ENCODE measurements at regions not wholly inside any gene's neighbourhood (a gene's known extent, or its start where the extent isn't known, plus 50 kb on each side); places are given as distances from the start of the nearest gene placed in this dataset.
A peak's percentile ranks its signal among the peaks of the same experiment; 100 is the strongest.

DNA sequence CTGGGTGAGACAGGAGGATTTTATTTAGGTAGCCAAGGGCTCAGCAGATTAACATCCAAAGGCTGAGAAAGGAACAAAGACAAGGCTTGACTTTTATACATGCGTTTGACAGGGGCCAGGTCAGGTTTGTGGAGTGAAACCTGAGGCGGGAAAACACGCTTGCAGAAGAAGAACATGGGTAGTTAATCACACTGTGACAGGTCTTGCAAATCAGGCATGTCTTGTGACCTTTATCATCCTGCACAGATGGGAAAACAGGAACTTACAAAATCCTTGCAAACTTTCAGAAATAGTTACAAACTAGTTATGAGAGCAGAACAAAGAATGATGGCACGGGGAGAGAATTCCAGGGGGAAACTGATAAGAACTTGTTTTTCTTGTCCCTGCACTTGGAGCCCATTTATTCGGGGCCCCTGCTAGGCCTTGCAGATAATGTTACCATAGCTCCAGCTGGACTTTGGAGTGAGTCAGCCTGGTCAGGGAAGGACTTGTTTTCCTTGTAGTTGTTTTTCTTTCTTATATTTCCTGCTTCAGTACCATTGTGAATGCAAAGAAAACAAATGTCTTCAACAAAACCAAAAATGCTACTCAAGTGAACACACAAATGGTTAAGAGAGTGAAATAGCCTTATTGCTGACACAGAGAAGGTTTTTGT is 965.9 kb upstream of the ROBO1 start (continued):
- TF ChIP-seq, protein P1, sequence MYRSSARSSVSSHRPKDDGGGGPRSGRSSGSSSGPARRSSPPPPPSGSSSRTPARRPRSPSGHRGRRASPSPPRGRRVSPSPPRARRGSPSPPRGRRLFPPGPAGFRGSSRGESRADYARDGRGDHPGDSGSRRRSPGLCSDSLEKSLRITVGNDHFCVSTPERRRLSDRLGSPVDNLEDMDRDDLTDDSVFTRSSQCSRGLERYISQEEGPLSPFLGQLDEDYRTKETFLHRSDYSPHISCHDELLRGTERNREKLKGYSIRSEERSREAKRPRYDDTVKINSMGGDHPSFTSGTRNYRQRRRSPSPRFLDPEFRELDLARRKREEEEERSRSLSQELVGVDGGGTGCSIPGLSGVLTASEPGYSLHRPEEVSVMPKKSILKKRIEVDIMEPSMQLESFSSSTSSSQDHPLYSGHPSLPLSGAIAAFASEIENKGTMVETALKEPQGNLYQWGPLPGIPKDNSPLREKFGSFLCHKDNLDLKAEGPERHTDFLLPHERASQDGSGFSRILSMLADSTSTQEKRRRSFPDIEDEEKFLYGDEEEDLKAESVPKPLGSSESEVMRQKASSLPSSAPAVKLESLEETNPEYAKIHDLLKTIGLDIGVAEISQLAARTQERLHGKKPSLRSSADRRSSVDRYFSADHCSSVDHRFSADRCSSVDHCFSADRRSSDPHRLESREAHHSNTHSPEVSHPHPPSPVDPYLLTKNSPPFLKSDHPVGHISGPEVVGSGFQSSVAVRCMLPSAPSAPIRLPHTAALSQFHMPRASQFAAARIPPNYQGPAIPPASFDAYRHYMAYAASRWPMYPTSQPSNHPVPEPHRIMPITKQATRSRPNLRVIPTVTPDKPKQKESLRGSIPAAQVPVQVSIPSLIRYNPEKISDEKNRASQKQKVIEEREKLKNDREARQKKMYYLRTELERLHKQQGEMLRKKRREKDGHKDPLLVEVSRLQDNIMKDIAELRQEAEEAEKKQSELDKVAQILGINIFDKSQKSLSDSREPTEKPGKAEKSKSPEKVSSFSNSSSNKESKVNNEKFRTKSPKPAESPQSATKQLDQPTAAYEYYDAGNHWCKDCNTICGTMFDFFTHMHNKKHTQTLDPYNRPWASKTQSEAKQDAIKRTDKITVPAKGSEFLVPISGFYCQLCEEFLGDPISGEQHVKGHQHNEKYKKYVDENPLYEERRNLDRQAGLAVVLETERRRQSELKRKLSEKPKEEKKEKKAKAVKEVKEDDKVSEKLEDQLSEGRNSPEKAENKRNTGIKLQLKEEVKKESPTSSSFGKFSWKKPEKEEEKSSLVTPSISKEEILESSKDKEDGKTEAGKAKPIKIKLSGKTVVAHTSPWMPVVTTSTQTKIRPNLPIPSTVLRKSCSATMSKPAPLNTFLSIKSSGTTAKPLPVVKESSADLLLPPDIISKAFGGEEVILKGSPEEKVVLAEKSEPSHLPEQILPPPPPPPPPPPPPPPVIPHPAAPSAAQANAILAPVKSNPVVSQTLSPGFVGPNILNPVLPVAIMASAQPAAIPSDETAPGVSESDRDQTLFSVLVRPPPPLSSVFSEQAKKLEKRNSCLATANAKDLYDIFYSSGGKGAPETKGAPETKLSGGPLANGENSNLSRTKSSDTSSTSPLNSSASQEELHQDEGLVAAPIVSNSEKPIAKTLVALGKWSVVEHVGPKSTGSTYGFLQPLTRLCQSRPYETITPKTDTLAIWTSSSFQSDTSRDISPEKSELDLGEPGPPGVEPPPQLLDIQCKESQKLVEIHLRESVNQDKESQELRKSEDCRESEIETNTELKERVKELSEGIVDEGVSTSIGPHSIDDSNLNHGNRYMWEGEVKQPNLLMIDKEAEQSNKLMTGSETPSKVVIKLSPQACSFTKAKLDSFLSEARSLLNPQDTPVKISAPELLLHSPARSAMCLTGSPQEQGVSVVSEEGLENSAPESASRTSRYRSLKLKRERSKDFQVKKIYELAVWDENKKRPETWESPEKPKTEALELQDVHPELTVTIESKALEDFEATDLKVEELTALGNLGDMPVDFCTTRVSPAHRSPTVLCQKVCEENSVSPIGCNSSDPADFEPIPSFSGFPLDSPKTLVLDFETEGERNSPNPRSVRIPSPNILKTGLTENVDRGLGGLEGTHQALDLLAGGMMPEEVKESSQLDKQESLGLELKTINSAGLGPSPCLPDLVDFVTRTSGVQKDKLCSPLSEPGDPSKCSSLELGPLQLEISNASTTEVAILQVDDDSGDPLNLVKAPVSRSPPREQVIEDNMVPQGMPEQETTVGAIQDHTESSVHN (IDR thresholded peaks at IDR 0.05; ENCODE audit: borderline replicate concordance in 1 of 2, low read depth in 1 of 2) = peak in 1 of 2 experiments; percentile 81; a peak in 2 of 4 replicates
- TF ChIP-seq CHCHD3 (CRISPR knock-in tag; IDR thresholded peaks at IDR 0.05) (no peak), CBFA2T3 (IDR thresholded peaks at IDR 0.05) (peak; percentile 90)

Data from K562 (cell line).